Upper lobe of left lung (tissue), 6 donors: ENCODE measurements at regions not wholly inside any gene's neighbourhood (a gene's known extent, or its start where the extent isn't known, plus 50 kb on each side); places are given as distances from the start of the nearest gene placed in this dataset.

ENCODE experiments used
- ATAC-seq, 2 donors: fragments of 200-7000 bp; cut with Tn5 transposase; one replicate each; pipeline ENCODE4 v1.9.1; 2022; ENCODE audit warnings: mild to moderate bottlenecking in 2 of 2, moderate library complexity in 2 of 2; ENCODE audit not compliant: low FRiP score in 2 of 2
- DNase-seq, 2 donors: peaks; one replicate each; pipeline ENCODE4 v3.0.0-alpha.2; 2019 to 2020
- H3K27ac ChIP-seq, 4 donors: fragments of 200-600 bp; sonication (generic); one replicate each; pipeline ENCODE4 v1.5.1; 2016 to 2019
- H3K27me3 ChIP-seq, 4 donors: fragments of 200-600 bp; sonication (generic); one replicate each; pipeline ENCODE4 v1.5.1; 2017 to 2019
- H3K36me3 ChIP-seq, 4 donors: fragments of 200-600 bp; sonication (generic); one replicate each; pipeline ENCODE4 v1.5.1; 2016 to 2019
- H3K4me1 ChIP-seq, 4 donors: fragments of 200-600 bp; sonication (generic); one replicate each; pipeline ENCODE4 v1.5.1; 2018 to 2019
- H3K4me3 ChIP-seq, 4 donors: fragments of 200-600 bp; sonication (generic); one replicate each; pipeline ENCODE4 v1.5.1; 2017 to 2019; ENCODE audit warnings: mild to moderate bottlenecking in 2 of 4, moderate library complexity in 1 of 4
- H3K9me3 ChIP-seq, 4 donors: fragments of 200-600 bp; sonication (generic); one replicate each; pipeline ENCODE4 v1.5.1; 2018 to 2019
- CTCF ChIP-seq, 6 experiments: fragments of 450-650 bp in 4 of 6; fragments of 200-600 bp in 2 of 6; sonication (generic) in 2 of 6; IDR thresholded peaks; one replicate each; pipeline ENCODE4 v1.5.1; 2016 to 2019; ENCODE audit warnings: antibody characterized with exemption in 6 of 6
- EP300 ChIP-seq, 4 donors: sonication (generic); formaldehyde crosslinking; IDR thresholded peaks; one replicate each; pipeline ENCODE4 v1.5.1; 2017; ENCODE audit warnings: antibody characterized with exemption in 4 of 4, control low read depth in 2 of 4
- POLR2A ChIP-seq, 4 donors: fragments of 450-650 bp; IDR thresholded peaks; one replicate each; pipeline ENCODE4 v1.5.1; 2016 to 2017; ENCODE audit warnings: antibody characterized with exemption in 4 of 4, mild to moderate bottlenecking in 2 of 4
- POLR2AphosphoS5 ChIP-seq, 2 donors: sonication (generic); formaldehyde crosslinking; IDR thresholded peaks; one replicate each; pipeline ENCODE4 v1.5.1; 2017; ENCODE audit warnings: antibody characterized with exemption in 2 of 2
- WGBS, 2 donors: methylation state at CpG; one replicate each; pipeline ENCODE4 v1.1.5; 2017 to 2018; 5-methylcytosine and 5-hydroxymethylcytosine counted together
- donor health status: DM: no; HTN: no; CAD: no; lungs with moderate emphysema.
- donor health status: DM: no; HTN: yes; CAD: no; lungs with severe emphysema.

- TF ChIP-seq POLR2AphosphoS5 (IDR thresholded peaks at IDR 0.05) (no peak), EP300 (IDR thresholded peaks at IDR 0.05) (no peak), POLR2A (IDR thresholded peaks at IDR 0.05) (no peak)
- DNase-seq (no peak), ATAC-seq (no peak)
- H3K27me3 ChIP-seq: no peaks in the 10 kb centered on the region
- no peak overlapping the region for H3K4me3 ChIP-seq
- no peaks in the 10 kb centered on the region for H3K4me1 ChIP-seq
- H3K27ac ChIP-seq: no peak overlapping the region
- no peaks in the 10 kb centered on the region for H3K9me3 ChIP-seq
- H3K36me3 ChIP-seq: no peaks in the 10 kb centered on the region
Observed at GRCh38 chr6:77403424-77403823, 59.9 kb downstream of the HTR1B start.

- ATAC-seq (no peak), DNase-seq (no peak)
- no peaks in the 10 kb centered on the region for H3K9me3 ChIP-seq
- no peaks in the 10 kb centered on the region for H3K36me3 ChIP-seq
- H3K4me3 ChIP-seq: no peak overlapping the region
- no peaks in the 10 kb centered on the region for H3K27me3 ChIP-seq
- no peaks in the 10 kb centered on the region for H3K4me1 ChIP-seq
- no peak overlapping the region for H3K27ac ChIP-seq
- WGBS, 2 donors: 71 to 78% methylated on average over 2 of the region's 2 CpGs
- TF ChIP-seq CTCF (IDR thresholded peaks at IDR 0.05): no peak
- TF ChIP-seq EP300 (IDR thresholded peaks at IDR 0.05): no peak
- no peak for TF ChIP-seq POLR2AphosphoS5 (IDR thresholded peaks at IDR 0.05)
- no peak for TF ChIP-seq POLR2A (IDR thresholded peaks at IDR 0.05)
Observed at GRCh38 chr6:77401231-77401630, 62.1 kb downstream of the HTR1B start.

DNA sequence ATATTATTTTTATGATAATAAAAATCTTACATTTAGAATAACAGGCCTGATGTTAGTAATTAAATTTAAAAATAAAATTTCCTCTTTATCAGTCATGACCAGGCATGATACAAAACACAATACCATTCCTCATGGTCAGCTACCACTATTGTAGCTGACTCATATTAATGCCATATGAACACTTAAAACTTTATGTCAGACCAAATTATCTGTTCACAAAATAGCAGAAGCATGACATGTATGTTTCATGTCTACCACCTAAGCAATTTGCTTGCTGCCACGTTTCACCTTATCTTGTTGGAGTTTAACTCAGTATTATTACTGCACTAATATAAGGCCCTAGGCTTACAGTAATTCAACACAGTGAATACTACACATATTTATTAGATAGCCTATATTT lies 65.7 kb downstream of the HTR1B start:
- ATAC-seq (no peak), DNase-seq (no peak)
- no peaks in the 10 kb centered on the region for H3K9me3 ChIP-seq
- H3K4me1 ChIP-seq: no peaks in the 10 kb centered on the region
- no peaks in the 10 kb centered on the region for H3K27me3 ChIP-seq
- H3K36me3 ChIP-seq: no peaks in the 10 kb centered on the region
- no peak overlapping the region for H3K4me3 ChIP-seq
- 53 to 62% methylated on average over 1 of the region's 1 CpG for WGBS, 2 donors
- no peak for TF ChIP-seq EP300 (IDR thresholded peaks at IDR 0.05)
- H3K27ac ChIP-seq: no peak overlapping the region

- Histone ChIP-seq H3K4me3 (no peak overlapping the region), H3K9me3 (no peaks in the 10 kb centered on the region), H3K36me3 (no peaks in the 10 kb centered on the region), H3K27ac (no peak overlapping the region), H3K4me1 (no peaks in the 10 kb centered on the region), H3K27me3 (no peaks in the 10 kb centered on the region)
- no peak for TF ChIP-seq POLR2A (IDR thresholded peaks at IDR 0.05)
- DNase-seq (no peak), ATAC-seq (no peak)
Observed at GRCh38 chr6:77389402-77389801, 73.9 kb downstream of the HTR1B start.

GRCh38 chr6:77383026-77383425 lies 80.3 kb downstream of the HTR1B start:
- WGBS, 2 donors: 39 to 57% methylated on average over 2 of the region's 2 CpGs
- no peaks in the 10 kb centered on the region for H3K27me3 ChIP-seq
- H3K4me1 ChIP-seq: no peaks in the 10 kb centered on the region
- no peak for TF ChIP-seq EP300 (IDR thresholded peaks at IDR 0.05)
- TF ChIP-seq CTCF (IDR thresholded peaks at IDR 0.05): no peak
- TF ChIP-seq POLR2AphosphoS5 (IDR thresholded peaks at IDR 0.05): no peak
- no peak for TF ChIP-seq POLR2A (IDR thresholded peaks at IDR 0.05)
- DNase-seq: no peak
- ATAC-seq: no peak
- H3K27ac ChIP-seq: no peak overlapping the region
- no peaks in the 10 kb centered on the region for H3K36me3 ChIP-seq
- no peaks in the 10 kb centered on the region for H3K9me3 ChIP-seq
- H3K4me3 ChIP-seq: no peak overlapping the region

- H3K27me3 ChIP-seq: no peaks in the 10 kb centered on the region
- no peak for TF ChIP-seq EP300 (IDR thresholded peaks at IDR 0.05)
- TF ChIP-seq CTCF (IDR thresholded peaks at IDR 0.05): no peak
- no peak for TF ChIP-seq POLR2A (IDR thresholded peaks at IDR 0.05)
- ATAC-seq (no peak), DNase-seq (no peak)
- 31 to 39% methylated on average over 3 of the region's 3 CpGs for WGBS, 2 donors
- no peaks in the 10 kb centered on the region for H3K9me3 ChIP-seq
- no peaks in the 10 kb centered on the region for H3K4me1 ChIP-seq
- H3K36me3 ChIP-seq: no peaks in the 10 kb centered on the region
- H3K27ac ChIP-seq: no peak overlapping the region
- H3K4me3 ChIP-seq: no peak overlapping the region
Observed at GRCh38 chr6:77373955-77374354, 89.3 kb downstream of the HTR1B start.
